ENCODE measurements at regions not wholly inside any gene's neighbourhood (a gene's known extent, or its start where the extent isn't known, plus 50 kb on each side); places are given as distances from the start of the nearest gene placed in this dataset.

GRCh38 chr10:125226005-125226404 lies 65.6 kb upstream of the CTBP2 start:
- DNase-seq (ENCODE audit: low read depth, low spot score), result no peak
- TF ChIP-seq CTCF (IDR thresholded peaks at IDR 0.05; ENCODE audit: low read depth, low read length), result no peak
- no peak overlapping the region for H3K4me3 ChIP-seq (ENCODE audit: low read depth, low read length)
- in situ Hi-C loops (cut with HindIII; ENCODE audit: low sequenced_read_pairs), result no loop called here

GRCh38 chr10:125225051-125225450 lies 64.7 kb upstream of the CTBP2 start:
- no peak overlapping the region for H3K4me3 ChIP-seq (ENCODE audit: low read depth, low read length)
- DNase-seq (ENCODE audit: low read depth, low spot score), result no peak
- no peak for TF ChIP-seq CTCF (IDR thresholded peaks at IDR 0.05; ENCODE audit: low read depth, low read length)
- in situ Hi-C loops (cut with HindIII; ENCODE audit: low sequenced_read_pairs), result no loop called here

- no peak overlapping the region for H3K4me3 ChIP-seq (ENCODE audit: low read depth, low read length)
- in situ Hi-C loops (cut with HindIII; ENCODE audit: low sequenced_read_pairs), result no loop called here
- no peak for DNase-seq (ENCODE audit: low read depth, low spot score)
Measured at GRCh38 chr10:125222515-125223308, 62.3 kb upstream of the CTBP2 start.

GRCh38 chr10:125221716-125222115 lies 61.4 kb upstream of the CTBP2 start:
- no peak for TF ChIP-seq CTCF (IDR thresholded peaks at IDR 0.05; ENCODE audit: low read depth, low read length)
- no peak overlapping the region for H3K4me3 ChIP-seq (ENCODE audit: low read depth, low read length)
- DNase-seq (ENCODE audit: low read depth, low spot score), result no peak
- in situ Hi-C loops (cut with HindIII; ENCODE audit: low sequenced_read_pairs), result no loop called here

More at GRCh38 chr10:125222515-125223308, 62.3 kb upstream of the CTBP2 start:
- no peak for TF ChIP-seq CTCF (IDR thresholded peaks at IDR 0.05; ENCODE audit: low read depth, low read length)

GRCh38 chr10:125219776-125220175 lies 59.4 kb upstream of the CTBP2 start:
- no peak for DNase-seq (ENCODE audit: low read depth, low spot score)
- in situ Hi-C loops (cut with HindIII; ENCODE audit: low sequenced_read_pairs), result no loop called here
- no peak for TF ChIP-seq CTCF (IDR thresholded peaks at IDR 0.05; ENCODE audit: low read depth, low read length)
- H3K4me3 ChIP-seq (ENCODE audit: low read depth, low read length), result no peak overlapping the region

GRCh38 chr10:125218967-125219366 lies 58.6 kb upstream of the CTBP2 start:
- TF ChIP-seq CTCF (IDR thresholded peaks at IDR 0.05; ENCODE audit: low read depth, low read length), result no peak
- no peak overlapping the region for H3K4me3 ChIP-seq (ENCODE audit: low read depth, low read length)
- in situ Hi-C loops (cut with HindIII; ENCODE audit: low sequenced_read_pairs), result no loop called here
- no peak for DNase-seq (ENCODE audit: low read depth, low spot score)
